ENCODE measurements at regions not wholly inside any gene's neighbourhood (a gene's known extent, or its start where the extent isn't known, plus 50 kb on each side); places are given as distances from the start of the nearest gene placed in this dataset.
"Not testable (repeated sequence)": the region's sequence is repeated elsewhere in the genome, so short reads cannot be mapped to it uniquely, and the experiment has no call there.

GRCh38 chr11:70549386-70549785, 151.1 kb downstream of the CTTN start:
- no peak for DNase-seq (ENCODE audit: low spot score)

- no peak for DNase-seq (ENCODE audit: low spot score)
Measured at GRCh38 chr11:70549796-70550195, 151.5 kb downstream of the CTTN start.

DNA sequence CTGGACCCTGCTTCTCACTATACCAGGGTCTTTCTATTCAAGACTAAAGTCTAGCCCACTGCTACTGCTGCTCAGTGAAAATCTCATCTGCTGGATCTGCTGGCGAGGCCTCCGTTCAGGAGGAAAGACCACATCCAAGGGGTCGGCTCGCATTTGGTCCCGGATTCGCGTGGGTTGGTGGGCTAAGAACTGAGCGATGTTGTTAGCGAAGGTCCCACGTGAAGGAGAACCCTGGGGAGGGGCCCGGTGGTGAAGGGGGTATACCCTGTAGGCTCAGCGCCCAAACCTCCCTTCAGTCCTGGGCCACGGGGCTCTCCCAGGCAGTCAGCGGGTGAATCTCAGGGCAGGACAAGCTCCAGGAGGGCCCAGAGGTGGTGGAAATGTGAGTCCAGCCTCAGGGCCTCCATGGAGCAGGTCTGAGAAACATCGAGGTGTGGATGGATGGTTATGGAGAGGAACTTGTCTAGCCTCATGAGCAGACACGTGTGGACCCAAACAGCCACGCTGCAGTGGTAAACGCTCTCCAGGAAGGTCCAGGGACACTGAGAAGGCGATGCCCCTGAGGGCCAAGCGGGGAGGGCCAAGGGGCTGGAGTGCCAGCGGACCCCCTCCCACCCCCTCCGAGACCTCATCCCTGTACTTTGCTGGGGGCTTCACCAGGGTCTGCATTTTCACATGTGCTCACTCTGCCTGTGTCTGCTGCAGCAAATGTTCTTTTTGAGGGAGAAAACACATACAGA, 152.3 kb downstream of the CTTN start:
- no peak for DNase-seq (ENCODE audit: low spot score)

- DNase-seq (ENCODE audit: low spot score) = no peak
Measured at GRCh38 chr11:70551351-70552166, 153.2 kb downstream of the CTTN start.

- no peak for DNase-seq (ENCODE audit: low spot score)
Measured at GRCh38 chr11:70552167-70553150, 154.1 kb downstream of the CTTN start.

DNA sequence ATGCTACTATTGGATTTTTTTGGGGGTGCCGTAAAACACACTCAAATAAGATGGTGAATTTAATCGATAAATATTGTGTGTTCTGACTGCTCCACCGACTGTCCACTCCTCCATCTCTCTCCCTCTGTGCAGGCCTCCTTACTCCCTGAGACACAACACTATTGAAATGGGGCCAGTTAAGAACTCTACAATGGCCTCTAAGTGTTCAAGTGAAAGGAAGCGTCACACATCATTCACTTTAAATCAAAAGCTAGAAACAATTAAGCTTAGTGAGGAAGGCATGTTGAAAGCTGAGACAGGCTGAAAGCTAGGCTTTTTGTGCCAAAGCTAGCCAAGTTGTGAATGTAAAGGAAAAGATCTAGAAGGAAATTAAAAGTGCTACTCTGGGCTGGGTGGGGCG, 156.7 kb downstream of the CTTN start:
- DNase-seq (ENCODE audit: low spot score) = no peak

DNA sequence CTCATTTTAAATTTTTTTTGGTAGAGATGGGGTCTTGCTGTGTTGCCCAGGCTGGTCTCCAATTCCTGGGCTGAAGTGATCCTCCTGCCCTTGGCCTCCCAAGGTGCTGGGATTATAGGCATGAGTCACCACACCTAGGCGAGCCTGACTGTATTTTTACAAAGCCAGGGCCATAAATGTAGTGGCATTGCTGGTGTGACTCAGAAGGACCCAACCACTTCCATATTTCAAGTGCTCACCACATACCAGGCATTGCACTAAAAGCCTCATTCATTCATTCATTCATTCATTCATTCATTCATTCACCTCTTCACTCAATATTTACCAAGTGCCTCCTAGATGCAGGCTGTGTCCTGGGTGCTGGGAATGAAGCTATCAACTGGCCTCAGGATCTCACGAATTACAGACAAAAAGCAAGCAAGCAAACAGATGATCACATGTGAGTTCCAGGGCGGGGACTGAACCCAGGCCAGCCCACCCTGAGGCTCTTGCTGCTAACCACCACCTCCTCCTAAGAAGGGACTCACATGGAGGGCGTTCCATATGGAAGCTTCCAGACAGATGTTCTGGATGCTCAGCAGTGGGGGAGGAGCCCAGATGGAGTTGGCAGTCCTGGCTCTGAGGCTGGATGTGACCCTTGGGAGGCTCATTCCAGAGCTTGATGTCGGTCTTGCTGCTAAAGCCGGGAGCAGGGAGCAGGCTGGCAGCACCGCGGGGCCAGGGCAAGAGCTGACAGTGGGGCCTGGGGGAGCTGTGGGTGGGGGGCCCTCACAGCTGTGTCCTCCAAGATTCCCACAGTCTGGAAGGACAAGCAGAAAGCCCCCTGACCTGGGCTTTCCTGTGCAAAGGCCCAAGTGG, 158.8 kb downstream of the CTTN start:
- DNase-seq (ENCODE audit: low spot score) = no peak

GRCh38 chr11:70557742-70558485, 159.6 kb downstream of the CTTN start:
- DNase-seq (ENCODE audit: low spot score) = no peak

DNA sequence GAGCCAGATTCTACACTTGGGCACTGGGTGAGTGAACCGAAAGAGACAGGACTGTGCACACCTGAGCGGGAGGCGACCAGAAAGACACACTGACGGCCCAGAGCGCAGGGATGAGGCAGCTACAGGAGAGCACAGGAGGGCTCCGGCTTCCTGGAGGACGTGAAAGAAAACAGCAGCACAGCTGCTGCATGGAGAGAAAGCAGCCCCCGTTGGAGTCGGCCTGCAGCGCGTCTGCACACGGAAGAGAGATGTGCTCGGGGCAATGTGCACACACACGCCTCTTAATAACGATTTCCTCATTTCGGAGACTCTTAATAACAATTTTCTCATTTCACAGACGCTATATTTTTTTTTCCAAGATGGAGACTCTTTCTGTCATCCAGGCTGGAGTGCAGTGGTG, 160.4 kb downstream of the CTTN start:
- DNase-seq (ENCODE audit: low spot score) = no peak

GRCh38 chr11:70559516-70559915, 161.2 kb downstream of the CTTN start:
- DNase-seq (ENCODE audit: low spot score) = no peak

DNA sequence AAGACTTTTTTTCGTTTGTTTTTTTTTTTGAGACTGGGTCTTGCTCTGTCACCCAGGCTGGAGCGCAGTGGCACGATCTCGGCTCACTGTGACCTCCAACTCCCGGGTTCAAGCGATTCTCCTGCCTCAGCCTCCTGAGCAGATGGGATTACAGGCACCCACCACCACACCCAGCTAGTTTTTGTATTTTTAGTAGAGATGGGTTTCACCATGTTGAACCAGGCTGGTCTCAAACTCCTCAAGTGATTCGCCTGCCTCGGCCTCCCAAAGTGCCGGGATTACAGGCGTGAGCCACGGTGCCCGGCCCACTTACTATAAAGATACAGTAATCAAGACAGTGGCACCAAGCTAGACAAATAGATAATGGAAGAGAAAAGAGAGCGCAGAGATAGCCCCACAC, 162.3 kb downstream of the CTTN start:
- not testable (repeated sequence) for DNase-seq (ENCODE audit: low spot score)

GRCh38 chr11:70566768-70567530, 168.6 kb downstream of the CTTN start:
- no peak for DNase-seq (ENCODE audit: low spot score)

GRCh38 chr11:70567680-70568034, 169.3 kb downstream of the CTTN start:
- no peak for DNase-seq (ENCODE audit: low spot score)

DNA sequence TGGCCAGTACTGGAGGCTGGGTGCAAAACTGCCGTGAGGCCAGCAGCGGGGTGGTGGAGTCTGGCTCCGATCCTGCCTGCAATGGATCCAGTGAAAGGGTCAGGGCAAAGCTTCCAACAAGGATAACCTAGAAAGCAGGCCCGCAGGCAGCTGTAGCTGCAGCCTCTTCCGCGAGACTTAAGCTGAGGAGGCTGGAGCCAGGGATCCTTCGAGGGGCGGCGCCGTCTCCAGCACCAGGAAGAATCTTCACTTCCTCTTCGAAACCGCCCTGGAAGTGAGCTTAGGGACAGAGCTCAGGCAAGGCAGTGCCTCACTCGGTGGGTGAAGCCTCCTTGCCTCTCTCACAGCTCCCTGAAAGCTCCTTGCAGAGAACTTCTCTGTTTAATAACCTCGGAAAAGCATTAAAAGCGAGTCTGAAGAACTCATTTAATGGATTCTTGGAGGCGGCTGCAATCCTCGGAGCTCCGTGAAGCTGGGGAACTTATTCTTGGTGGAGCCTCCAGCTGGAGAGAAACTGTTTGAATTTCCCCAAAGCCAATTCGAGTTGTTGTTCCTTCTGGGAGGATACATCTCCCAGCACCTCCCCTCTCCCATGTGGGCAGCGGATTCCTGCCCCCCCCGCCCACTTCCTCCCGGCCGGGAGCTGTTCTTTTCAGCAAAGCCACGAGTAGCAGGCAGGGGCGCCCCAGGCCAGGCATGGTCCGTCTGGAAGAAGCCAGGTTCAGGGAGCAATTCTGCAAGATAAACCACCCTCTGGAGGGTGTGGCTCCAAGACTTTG, 169.9 kb downstream of the CTTN start:
- DNase-seq (ENCODE audit: low spot score) = peak; percentile 42

- DNase-seq (ENCODE audit: low spot score) = no peak
Measured at GRCh38 chr11:70568814-70569617, 170.7 kb downstream of the CTTN start.

DNA sequence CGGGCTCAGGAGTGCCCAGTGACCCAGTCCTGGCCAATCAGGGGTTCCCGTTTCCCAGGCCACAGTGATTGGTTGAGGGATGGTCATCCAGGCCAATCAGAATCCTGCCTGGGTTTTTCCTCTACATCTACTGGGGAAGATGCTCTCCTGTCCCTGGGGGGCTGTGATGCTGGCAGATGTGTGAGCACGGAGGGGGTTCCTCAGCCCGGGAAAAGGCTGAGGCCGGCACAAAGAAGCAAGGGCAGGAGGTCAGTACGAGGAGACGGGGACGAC, 171.2 kb downstream of the CTTN start:
- DNase-seq (ENCODE audit: low spot score) = no peak

DNA sequence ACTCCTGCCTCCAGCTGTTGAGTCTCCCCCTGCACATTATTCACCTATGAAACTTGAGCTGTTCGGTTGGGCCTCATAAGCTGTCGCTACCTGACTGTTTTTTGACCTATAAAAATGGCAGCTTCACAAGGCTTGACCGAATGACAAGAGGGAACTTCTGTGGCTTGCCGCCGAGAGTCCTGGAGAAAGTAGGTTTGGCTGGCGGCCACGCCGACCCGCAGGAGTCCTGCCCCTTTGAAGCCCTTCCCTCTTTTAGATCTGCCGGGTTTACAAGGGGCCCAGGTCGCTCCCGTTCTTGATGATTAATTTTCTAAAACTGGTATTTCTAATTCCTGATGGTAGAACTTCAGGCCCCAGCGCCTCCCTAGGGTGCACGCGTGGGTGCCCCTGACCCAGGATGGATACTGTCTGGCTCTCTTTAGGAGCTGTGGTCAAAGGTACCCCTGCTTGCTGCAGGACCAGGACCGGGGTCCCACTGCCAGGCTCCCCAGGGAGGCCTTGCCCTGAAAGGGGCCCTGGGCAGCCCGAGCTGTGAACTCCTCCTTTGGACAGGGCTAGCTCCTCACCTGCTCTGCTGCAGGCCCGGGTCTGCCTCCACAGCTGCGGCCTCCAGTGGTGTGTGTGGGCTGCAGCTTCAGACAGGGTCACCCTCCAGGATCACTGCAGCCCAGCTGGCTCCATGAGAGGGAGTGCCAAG, 171.8 kb downstream of the CTTN start:
- no peak for DNase-seq (ENCODE audit: low spot score)

Measured in mucosa of gallbladder (tissue), 1 donor.